Fibroblast of lung (primary cell): ENCODE measurements at regions not wholly inside any gene's neighbourhood (a gene's known extent, or its start where the extent isn't known, plus 50 kb on each side); places are given as distances from the start of the nearest gene placed in this dataset.

ENCODE experiments used
- DNase-seq, 2 donors: peaks; one replicate each; pipeline versions ENCODE4 v3.0.0 to v3.0.0-alpha.2; 2010; ENCODE audit warnings: low read depth in 2 of 2
- H2AFZ ChIP-seq: 2 replicates; pipeline ENCODE4 v1.5.1; 2012; ENCODE audit warnings: low read length, control low read depth, inconsistent platforms
- H3K27ac ChIP-seq: 2 replicates; pipeline ENCODE4 v1.5.1; 2011; ENCODE audit warnings: low read length, control low read depth; ENCODE audit not compliant: insufficient read depth
- H3K27me3 ChIP-seq: 2 replicates; pipeline ENCODE4 v1.5.1; 2011; ENCODE audit warnings: mild to moderate bottlenecking, low read length; ENCODE audit not compliant: control insufficient read depth, insufficient read depth
- H3K36me3 ChIP-seq: 2 replicates; pipeline ENCODE4 v1.5.1; 2011; ENCODE audit warnings: low read length; ENCODE audit not compliant: control insufficient read depth, insufficient read depth
- H3K4me1 ChIP-seq: 2 replicates; pipeline ENCODE4 v1.5.1; 2011; ENCODE audit warnings: low read length; ENCODE audit not compliant: control insufficient read depth, insufficient read depth; ENCODE audit errors: extremely low read depth
- H3K4me2 ChIP-seq: 2 replicates; pipeline ENCODE4 v1.5.1; 2011; ENCODE audit warnings: low read length, control low read depth; ENCODE audit not compliant: insufficient read depth; ENCODE audit errors: extremely low read depth
- H3K4me3 ChIP-seq, 4 experiments: fragments of 200-600 bp in 1 of 4; sonication (generic) in 1 of 4; replicated peaks in 1 of 4; 2 replicates each; pipeline ENCODE4 v1.5.1; 2011 to 2016; ENCODE audit warnings: low read length in 4 of 4, low read depth in 3 of 4, mild to moderate bottlenecking in 3 of 4, control low read depth in 2 of 4, inconsistent platforms in 1 of 4, mixed read lengths in 1 of 4; ENCODE audit not compliant: insufficient read depth in 1 of 4; ENCODE audit errors: control extremely low read depth in 1 of 4
- H3K79me2 ChIP-seq: 2 replicates; pipeline ENCODE4 v1.5.1; 2012; ENCODE audit warnings: mild to moderate bottlenecking, low read length, inconsistent platforms; ENCODE audit not compliant: control insufficient read depth, insufficient read depth
- H3K9ac ChIP-seq: 2 replicates; pipeline ENCODE4 v1.5.1; 2011; ENCODE audit warnings: mild to moderate bottlenecking, low read length, control low read depth; ENCODE audit not compliant: insufficient read depth
- H3K9me3 ChIP-seq: 2 replicates; pipeline ENCODE4 v1.5.1; 2012; ENCODE audit warnings: low read depth, low read length; ENCODE audit not compliant: control insufficient read depth, insufficient read depth
- H4K20me1 ChIP-seq: 2 replicates; pipeline ENCODE4 v1.5.1; 2011; ENCODE audit warnings: low read length; ENCODE audit not compliant: control insufficient read depth, insufficient read depth; ENCODE audit errors: extremely low read depth
- EZH2 ChIP-seq: IDR thresholded peaks from 2 replicates; pipeline ENCODE4 v1.5.1; 2012; ENCODE audit warnings: low read length, control low read depth, mild to moderate bottlenecking; ENCODE audit errors: missing control alignments
- TF ChIP-seq, protein P1 (sequence below), 2 donors: IDR thresholded peaks in 1 of 2; conservative IDR thresholded peaks in 1 of 2; 1 replicate in 1 of 2; 2 replicates in 1 of 2; pipeline ENCODE4 v1.5.1; 2011 to 2012; ENCODE audit warnings: low read length in 2 of 2, control low read depth in 1 of 2, inconsistent platforms in 1 of 2, low read depth in 1 of 2, mild to moderate bottlenecking in 1 of 2

DNA sequence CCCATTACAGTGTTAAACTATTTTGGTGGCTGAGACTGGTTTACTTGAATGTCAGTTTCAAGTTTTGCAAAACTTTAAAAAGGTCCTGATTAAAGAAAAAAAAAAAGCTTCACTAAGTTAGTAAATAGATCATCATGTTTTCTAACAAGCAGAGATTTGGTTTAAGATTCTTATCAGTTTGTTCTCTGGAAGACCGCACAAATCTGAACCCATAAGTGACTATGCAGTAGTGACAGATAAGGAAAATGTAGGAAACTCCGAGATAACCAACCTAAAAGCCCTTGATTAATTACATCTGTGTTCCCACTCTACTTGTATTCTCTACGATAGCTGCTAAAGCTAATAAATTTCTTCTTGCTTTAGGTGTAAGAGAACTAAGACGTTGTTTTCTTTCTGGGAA, 1799.8 kb upstream of the ADGRL3 start:
- no peaks in the 10 kb centered on the region for H3K27me3 ChIP-seq
- no peak overlapping the region for H3K4me3 ChIP-seq
- H3K36me3 ChIP-seq = no peaks in the 10 kb centered on the region
- TF ChIP-seq EZH2 = no peak
- TF ChIP-seq, protein P1, sequence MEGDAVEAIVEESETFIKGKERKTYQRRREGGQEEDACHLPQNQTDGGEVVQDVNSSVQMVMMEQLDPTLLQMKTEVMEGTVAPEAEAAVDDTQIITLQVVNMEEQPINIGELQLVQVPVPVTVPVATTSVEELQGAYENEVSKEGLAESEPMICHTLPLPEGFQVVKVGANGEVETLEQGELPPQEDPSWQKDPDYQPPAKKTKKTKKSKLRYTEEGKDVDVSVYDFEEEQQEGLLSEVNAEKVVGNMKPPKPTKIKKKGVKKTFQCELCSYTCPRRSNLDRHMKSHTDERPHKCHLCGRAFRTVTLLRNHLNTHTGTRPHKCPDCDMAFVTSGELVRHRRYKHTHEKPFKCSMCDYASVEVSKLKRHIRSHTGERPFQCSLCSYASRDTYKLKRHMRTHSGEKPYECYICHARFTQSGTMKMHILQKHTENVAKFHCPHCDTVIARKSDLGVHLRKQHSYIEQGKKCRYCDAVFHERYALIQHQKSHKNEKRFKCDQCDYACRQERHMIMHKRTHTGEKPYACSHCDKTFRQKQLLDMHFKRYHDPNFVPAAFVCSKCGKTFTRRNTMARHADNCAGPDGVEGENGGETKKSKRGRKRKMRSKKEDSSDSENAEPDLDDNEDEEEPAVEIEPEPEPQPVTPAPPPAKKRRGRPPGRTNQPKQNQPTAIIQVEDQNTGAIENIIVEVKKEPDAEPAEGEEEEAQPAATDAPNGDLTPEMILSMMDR (conservative IDR thresholded peaks at IDR 0.05 in 1 of 2, IDR thresholded peaks at IDR 0.05 in 1 of 2; ENCODE audit: low read depth in 1 of 2, low read length in 2 of 2) = no peak
- no peak overlapping the region for H3K4me2 ChIP-seq
- H2AFZ ChIP-seq = no peak overlapping the region
- no peaks in the 10 kb centered on the region for H3K9me3 ChIP-seq
- H3K27ac ChIP-seq = no peak overlapping the region
- DNase-seq = no peak
- no peaks in the 10 kb centered on the region for H3K4me1 ChIP-seq
- no peaks in the 10 kb centered on the region for H3K79me2 ChIP-seq
- H4K20me1 ChIP-seq = no peaks in the 10 kb centered on the region
- H3K9ac ChIP-seq = no peak overlapping the region

DNA sequence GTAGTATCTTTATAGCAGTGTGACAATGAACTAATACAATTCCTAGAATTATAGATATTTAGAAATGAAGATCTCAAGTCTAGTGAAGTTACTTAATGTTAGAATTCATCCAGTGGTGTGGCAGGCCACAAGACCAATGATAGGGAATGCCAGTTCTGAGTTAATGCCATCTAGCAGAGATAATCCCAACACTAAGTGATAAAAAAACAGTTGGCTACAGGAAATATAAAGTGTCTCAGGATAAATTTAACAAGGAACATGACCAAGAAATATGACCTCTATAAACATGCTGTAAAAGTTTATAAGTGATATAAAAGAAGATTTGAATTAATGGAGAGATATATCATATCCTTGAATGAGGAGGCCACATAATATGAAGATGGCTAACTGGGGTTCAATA, 1790.5 kb upstream of the ADGRL3 start:
- no peak overlapping the region for H2AFZ ChIP-seq
- no peaks in the 10 kb centered on the region for H3K36me3 ChIP-seq
- H3K4me1 ChIP-seq = no peaks in the 10 kb centered on the region
- no peaks in the 10 kb centered on the region for H4K20me1 ChIP-seq
- DNase-seq = no peak
- no peak overlapping the region for H3K27ac ChIP-seq
- no peaks in the 10 kb centered on the region for H3K79me2 ChIP-seq
- no peak overlapping the region for H3K4me2 ChIP-seq
- H3K9ac ChIP-seq = no peak overlapping the region
- TF ChIP-seq, protein P1 (conservative IDR thresholded peaks at IDR 0.05 in 1 of 2, IDR thresholded peaks at IDR 0.05 in 1 of 2; ENCODE audit: low read depth in 1 of 2, low read length in 2 of 2) = no peak
- TF ChIP-seq EZH2 = no peak
- no peak overlapping the region for H3K4me3 ChIP-seq
- H3K9me3 ChIP-seq = no peaks in the 10 kb centered on the region
- H3K27me3 ChIP-seq = no peaks in the 10 kb centered on the region

DNA sequence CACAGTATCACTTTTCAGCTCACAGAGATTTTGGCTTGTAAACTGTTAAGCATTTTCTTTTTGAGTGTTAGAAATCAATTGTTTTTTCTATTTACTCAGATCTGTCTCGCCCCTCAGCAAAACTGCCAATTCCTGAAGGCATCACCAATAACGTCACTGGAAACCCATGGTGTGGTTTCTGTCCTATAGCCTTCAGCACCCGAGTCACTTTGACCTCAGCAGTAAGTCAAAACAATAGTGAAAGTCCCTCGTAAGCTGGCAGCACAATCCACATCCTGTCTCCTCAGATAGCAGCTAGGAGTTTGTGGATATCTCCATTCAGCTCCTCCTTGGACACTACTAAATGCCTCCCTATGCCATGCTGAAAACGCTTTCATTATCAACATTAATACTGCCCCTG, 1787.4 kb upstream of the ADGRL3 start:
- H3K4me2 ChIP-seq = no peak overlapping the region
- H3K27me3 ChIP-seq = no peaks in the 10 kb centered on the region
- H3K79me2 ChIP-seq = no peaks in the 10 kb centered on the region
- no peaks in the 10 kb centered on the region for H3K4me1 ChIP-seq
- no peaks in the 10 kb centered on the region for H4K20me1 ChIP-seq
- no peak for DNase-seq
- H3K9me3 ChIP-seq = no peaks in the 10 kb centered on the region
- no peak overlapping the region for H3K4me3 ChIP-seq
- no peaks in the 10 kb centered on the region for H3K36me3 ChIP-seq
- no peak for TF ChIP-seq EZH2
- TF ChIP-seq, protein P1 (conservative IDR thresholded peaks at IDR 0.05 in 1 of 2, IDR thresholded peaks at IDR 0.05 in 1 of 2; ENCODE audit: low read depth in 1 of 2, low read length in 2 of 2) = no peak
- H3K27ac ChIP-seq = no peak overlapping the region
- no peak overlapping the region for H2AFZ ChIP-seq
- no peak overlapping the region for H3K9ac ChIP-seq
